GM12865 (cell line): ENCODE measurements at regions not wholly inside any gene's neighbourhood (a gene's known extent, or its start where the extent isn't known, plus 50 kb on each side); places are given as distances from the start of the nearest gene placed in this dataset.

ENCODE experiments used
- DNase-seq: peaks from one replicate; pipeline ENCODE4 v3.0.0; 2010; ENCODE audit warnings: low read depth
- H3K4me3 ChIP-seq: 2 replicates; pipeline ENCODE4 v1.5.1; 2011; ENCODE audit warnings: mild to moderate bottlenecking, low read depth, low read length, control low read depth
- CTCF ChIP-seq: IDR thresholded peaks from 2 replicates; pipeline ENCODE4 v1.5.1; 2011; ENCODE audit warnings: low read length, control low read depth, low read depth, inconsistent platforms; ENCODE audit not compliant: insufficient read depth; ENCODE audit errors: missing control alignments

GRCh38 chr17:79212149-79213087, 137.8 kb downstream of the ENGASE start:
- DNase-seq, result no peak
- TF ChIP-seq CTCF, result no peak
- no peak overlapping the region for H3K4me3 ChIP-seq

- TF ChIP-seq CTCF, result no peak
- H3K4me3 ChIP-seq, result no peak overlapping the region
- no peak for DNase-seq
These were observed 136.6 kb downstream of the ENGASE start for GRCh38 chr17:79211061-79211770.

GRCh38 chr17:79210638-79211037, 136.0 kb downstream of the ENGASE start:
- no peak for TF ChIP-seq CTCF
- no peak for DNase-seq

GRCh38 chr17:79207960-79208359, 133.3 kb downstream of the ENGASE start:
- no peak overlapping the region for H3K4me3 ChIP-seq
- no peak for TF ChIP-seq CTCF
- DNase-seq, result no peak

More at GRCh38 chr17:79210638-79211037, 136.0 kb downstream of the ENGASE start:
- H3K4me3 ChIP-seq, result no peak overlapping the region

- TF ChIP-seq CTCF, result no peak
- DNase-seq, result no peak
- H3K4me3 ChIP-seq, result no peak overlapping the region
These were observed 131.1 kb downstream of the ENGASE start for GRCh38 chr17:79205688-79206205.

- TF ChIP-seq CTCF, result no peak
These were observed 129.6 kb downstream of the ENGASE start for GRCh38 chr17:79204261-79204660.

More at GRCh38 chr17:79204261-79204660, 129.6 kb downstream of the ENGASE start:
- no peak for DNase-seq
- no peak overlapping the region for H3K4me3 ChIP-seq
